ENCODE measurements at regions not wholly inside any gene's neighbourhood (a gene's known extent, or its start where the extent isn't known, plus 50 kb on each side); places are given as distances from the start of the nearest gene placed in this dataset.
"Not testable (repeated sequence)": the region's sequence is repeated elsewhere in the genome, so short reads cannot be mapped to it uniquely, and the experiment has no call there.

DNA sequence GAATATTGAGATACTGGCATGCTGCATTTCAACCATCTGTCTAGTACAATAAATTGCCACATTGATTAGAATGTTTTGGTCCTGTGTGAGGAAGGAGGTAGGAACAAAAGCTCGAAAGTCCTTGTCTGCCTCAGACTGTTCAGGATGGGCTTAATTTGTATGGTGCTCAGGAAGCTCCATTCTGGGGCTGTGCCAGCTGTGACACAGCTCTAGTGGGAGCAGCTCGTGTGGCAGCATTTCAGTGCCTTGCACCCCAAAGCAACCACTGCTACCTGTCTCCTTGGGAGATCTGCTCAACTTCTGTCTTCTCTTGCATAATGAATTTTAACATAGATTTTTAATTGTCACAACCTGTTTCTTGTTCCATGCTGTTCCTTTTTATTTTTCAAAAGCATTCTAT, 144.4 kb upstream of the THUMPD2 start:
- Mint-ChIP-seq H3K27me3 (peaks cover 7% of the 10 kb centered on the region), H3K4me1 (peaks cover 24% of the 10 kb centered on the region), H3K36me3 (ENCODE audit: low read depth) (peaks cover 11% of the 10 kb centered on the region), H3K4me3 (no peak overlapping the region), H3K9me3 (ENCODE audit: low read depth) (no peaks in the 10 kb centered on the region), H3K27ac (peak overlapping the region; percentile 2)
- intact Hi-C loops (cut with DNase I, micrococcal nuclease), result loop anchor here in 1 of 2 experiments (5.0 kb wide), 1 partner anchor 74 kb away; no protein-coding TSS in a partner anchor
- ChIA-PET POLR2A (no interaction called here), CTCF (interaction anchor here (0.7 to 1.7 kb wide), 3 partner anchors 10 to 631 kb away, joined by 3 to 7 read pairs (median 4); no protein-coding TSS in a partner anchor)
- DNase-seq (no peak), ATAC-seq (no peak)

GRCh38 chr2:39922679-39923405, 143.8 kb upstream of the THUMPD2 start:
- Mint-ChIP-seq H3K36me3 (ENCODE audit: low read depth) (peaks cover 11% of the 10 kb centered on the region), H3K9me3 (ENCODE audit: low read depth) (no peaks in the 10 kb centered on the region), H3K27ac (no peak overlapping the region), H3K27me3 (peaks cover 4% of the 10 kb centered on the region), H3K4me1 (peaks cover 29% of the 10 kb centered on the region), H3K4me3 (no peak overlapping the region)
- ChIA-PET CTCF (interaction anchor here (1.6 to 1.7 kb wide), 2 partner anchors 9 to 631 kb away, joined by 4 to 7 read pairs; no protein-coding TSS in a partner anchor), POLR2A (no interaction called here)
- DNase-seq (no peak), ATAC-seq (no peak)
- intact Hi-C loops (cut with DNase I, micrococcal nuclease), result loop anchor here in 1 of 2 experiments (5.0 kb wide), 1 partner anchor 74 kb away; no protein-coding TSS in a partner anchor

DNA sequence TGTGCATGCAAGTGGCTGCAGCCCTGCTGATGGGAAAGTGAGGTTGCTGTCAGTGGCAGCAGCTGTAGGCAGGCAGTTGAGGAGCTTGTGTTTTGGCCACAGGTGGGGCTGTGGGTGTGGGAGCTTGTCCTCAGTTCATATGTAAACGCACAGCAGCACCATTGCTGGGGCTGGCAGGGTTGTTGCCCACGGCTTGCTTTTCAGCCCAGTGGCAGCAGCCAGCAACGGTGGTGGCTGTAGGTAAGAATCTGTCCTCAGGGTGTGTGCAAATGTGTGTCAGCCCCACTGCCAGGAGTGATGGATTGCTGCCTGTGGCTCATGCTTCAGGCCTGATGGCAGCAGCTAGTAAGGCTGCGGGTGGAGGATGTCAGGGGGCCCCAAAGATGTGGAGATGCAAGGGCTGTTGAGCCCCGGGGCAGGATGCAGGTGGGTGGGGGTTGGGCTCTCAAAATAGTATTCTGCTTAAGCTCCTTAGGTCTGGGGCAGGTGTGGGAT, 141.3 kb upstream of the THUMPD2 start:
- peak; percentile 53 for DNase-seq
- intact Hi-C loops (cut with DNase I, micrococcal nuclease), result loop anchor here in 1 of 2 experiments (5.0 kb wide), 1 partner anchor 77 kb away; no protein-coding TSS in a partner anchor
- peaks cover 29% of the 10 kb centered on the region for H3K4me1 Mint-ChIP-seq
- ChIA-PET CTCF (interaction anchor here (0.7 kb wide), 1 partner anchor 149 kb away, joined by 5 read pairs; no protein-coding TSS in a partner anchor), POLR2A (interaction anchor here (0.7 kb wide), 1 partner anchor 279 kb away, joined by 3 read pairs; no protein-coding TSS in a partner anchor)
- H3K36me3 Mint-ChIP-seq (ENCODE audit: low read depth), result peaks cover 3% of the 10 kb centered on the region
- peak overlapping the region; percentile 67 for H3K4me3 Mint-ChIP-seq
- ATAC-seq, result peak; percentile 63
- H3K9me3 Mint-ChIP-seq (ENCODE audit: low read depth), result no peaks in the 10 kb centered on the region
- peaks cover 2% of the 10 kb centered on the region for H3K27me3 Mint-ChIP-seq
- H3K27ac Mint-ChIP-seq, result peak overlapping the region; percentile 35

DNA sequence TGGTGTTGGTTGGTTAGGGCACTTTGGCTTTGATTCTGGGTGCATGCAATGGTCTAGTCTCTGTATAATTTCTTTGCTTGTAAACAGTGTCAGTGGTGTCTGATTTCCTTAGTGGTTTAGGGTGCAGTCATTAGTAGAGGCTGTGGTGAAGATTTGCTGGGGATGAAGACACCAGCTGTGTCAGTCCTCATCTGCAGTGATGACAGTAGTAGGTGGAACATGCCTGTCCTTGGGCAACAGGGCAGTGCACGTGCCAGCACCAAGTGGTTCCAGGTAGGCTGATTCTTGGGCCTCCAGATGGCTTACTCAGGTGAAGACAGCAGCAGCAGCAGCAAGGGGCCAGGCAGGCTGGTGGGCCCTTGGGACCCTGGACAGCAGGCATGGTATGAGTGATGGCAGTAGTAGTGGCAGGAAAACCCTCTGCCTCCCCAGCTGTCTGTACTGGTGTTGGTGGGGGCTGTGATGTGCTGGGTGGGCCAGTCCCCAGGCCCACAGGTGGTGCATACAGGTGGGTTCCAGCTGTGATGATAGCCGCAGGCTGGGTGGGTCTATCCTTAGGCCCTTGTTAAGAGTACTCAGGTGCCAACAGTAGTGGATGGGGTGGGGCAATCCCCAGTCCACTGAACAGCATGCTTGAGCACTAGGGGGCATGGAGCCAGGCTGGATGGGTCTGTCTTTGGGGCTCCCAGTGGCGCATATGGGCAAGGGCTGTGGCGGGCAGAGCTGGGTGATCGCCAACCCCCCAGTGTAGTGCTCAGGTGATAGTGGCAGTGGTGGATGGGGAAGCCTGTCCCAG, 140.7 kb upstream of the THUMPD2 start:
- Mint-ChIP-seq H3K27ac (peak overlapping the region; percentile 35), H3K9me3 (ENCODE audit: low read depth) (no peaks in the 10 kb centered on the region), H3K4me1 (peaks cover 28% of the 10 kb centered on the region), H3K36me3 (ENCODE audit: low read depth) (peaks cover 2% of the 10 kb centered on the region), H3K27me3 (peaks cover 2% of the 10 kb centered on the region), H3K4me3 (peak overlapping the region; percentile 67)
- ChIA-PET POLR2A (interaction anchor here (0.7 kb wide), 1 partner anchor 279 kb away, joined by 3 read pairs; no protein-coding TSS in a partner anchor), CTCF (interaction anchor here (0.7 kb wide), 1 partner anchor 150 kb away, joined by 5 read pairs; no protein-coding TSS in a partner anchor)
- DNase-seq, result peak; percentile 38
- ATAC-seq, result peak; percentile 57
- intact Hi-C loops (cut with DNase I, micrococcal nuclease), result loop anchor here (5.0 to 10.0 kb wide), 5 partner anchors 78 to 1495 kb away; partner anchors contain the start of gene SLC8A1 (in 1 of the 2)

- peak overlapping the region; percentile 35 for H3K27ac Mint-ChIP-seq
- intact Hi-C loops (cut with DNase I, micrococcal nuclease), result loop anchor here (5.0 to 10.0 kb wide), 5 partner anchors 78 to 1496 kb away; partner anchors contain the start of gene SLC8A1 (in 1 of the 2)
- DNase-seq (no peak), ATAC-seq (no peak)
- peak overlapping the region; percentile 67 for H3K4me3 Mint-ChIP-seq
- peaks cover 32% of the 10 kb centered on the region for H3K4me1 Mint-ChIP-seq
- no peaks in the 10 kb centered on the region for H3K9me3 Mint-ChIP-seq (ENCODE audit: low read depth)
- peaks cover 1% of the 10 kb centered on the region for H3K27me3 Mint-ChIP-seq
- POLR2A ChIA-PET, result no interaction called here
- H3K36me3 Mint-ChIP-seq (ENCODE audit: low read depth), result peaks cover 2% of the 10 kb centered on the region
- CTCF ChIA-PET, result interaction anchor here (0.6 kb wide), 1 partner anchor 1924 kb away, joined by 3 read pairs; no protein-coding TSS in a partner anchor
These were observed 139.8 kb upstream of the THUMPD2 start for GRCh38 chr2:39918886-39919285.

DNA sequence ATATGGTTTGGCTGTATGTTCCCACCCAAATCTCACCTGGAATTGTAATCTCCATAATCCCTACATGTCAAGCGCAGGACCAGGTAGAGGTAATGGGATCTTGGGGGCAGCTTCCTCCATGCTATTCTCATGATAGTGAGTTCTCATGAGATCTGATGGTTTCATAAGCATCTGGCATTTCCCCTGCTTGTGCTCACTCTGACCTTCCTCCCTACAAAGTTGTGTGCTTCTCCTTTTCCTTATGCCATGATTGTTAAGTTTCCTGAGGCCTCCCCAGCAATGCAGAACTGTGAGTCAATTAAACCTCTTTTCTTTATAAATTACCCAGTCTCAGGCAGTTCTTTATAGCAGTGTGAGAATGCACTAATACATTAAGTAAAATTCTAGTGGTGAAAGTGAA, 138.3 kb upstream of the THUMPD2 start:
- ATAC-seq; H3K4me3 Mint-ChIP-seq; CTCF ChIA-PET; DNase-seq; H3K36me3 Mint-ChIP-seq (ENCODE audit: low read depth); H3K27me3 Mint-ChIP-seq; POLR2A ChIA-PET; H3K9me3 Mint-ChIP-seq (ENCODE audit: low read depth): not testable (repeated sequence)
- Mint-ChIP-seq H3K4me1 (peaks cover 37% of the 10 kb centered on the region), H3K27ac (peak overlapping the region; percentile 73)
- intact Hi-C loops (cut with DNase I, micrococcal nuclease), result loop anchor here (1.0 to 10.0 kb wide), 6 partner anchors 30 to 1497 kb away; partner anchors contain the start of gene SLC8A1 (in 1 of the 2)

- ATAC-seq (no peak), DNase-seq (no peak)
- Mint-ChIP-seq H3K4me3 (no peak overlapping the region), H3K9me3 (ENCODE audit: low read depth) (no peaks in the 10 kb centered on the region), H3K36me3 (ENCODE audit: low read depth) (no peaks in the 10 kb centered on the region), H3K27me3 (peaks cover 8% of the 10 kb centered on the region), H3K27ac (peak overlapping the region; percentile 6), H3K4me1 (peaks cover 36% of the 10 kb centered on the region)
- POLR2A ChIA-PET, result no interaction called here
- intact Hi-C loops (cut with DNase I, micrococcal nuclease), result loop anchor here (2.0 to 10.0 kb wide), 10 partner anchors 82 to 1868 kb away; partner anchors contain the start of gene SLC8A1 (in 2 of the 2)
- CTCF ChIA-PET, result interaction anchor here (1.0 to 2.5 kb wide), 5 partner anchors 184 to 1868 kb away, joined by 3 to 24 read pairs (median 4); no protein-coding TSS in a partner anchor
These were observed 135.9 kb upstream of the THUMPD2 start for GRCh38 chr2:39914949-39915348.

DNA sequence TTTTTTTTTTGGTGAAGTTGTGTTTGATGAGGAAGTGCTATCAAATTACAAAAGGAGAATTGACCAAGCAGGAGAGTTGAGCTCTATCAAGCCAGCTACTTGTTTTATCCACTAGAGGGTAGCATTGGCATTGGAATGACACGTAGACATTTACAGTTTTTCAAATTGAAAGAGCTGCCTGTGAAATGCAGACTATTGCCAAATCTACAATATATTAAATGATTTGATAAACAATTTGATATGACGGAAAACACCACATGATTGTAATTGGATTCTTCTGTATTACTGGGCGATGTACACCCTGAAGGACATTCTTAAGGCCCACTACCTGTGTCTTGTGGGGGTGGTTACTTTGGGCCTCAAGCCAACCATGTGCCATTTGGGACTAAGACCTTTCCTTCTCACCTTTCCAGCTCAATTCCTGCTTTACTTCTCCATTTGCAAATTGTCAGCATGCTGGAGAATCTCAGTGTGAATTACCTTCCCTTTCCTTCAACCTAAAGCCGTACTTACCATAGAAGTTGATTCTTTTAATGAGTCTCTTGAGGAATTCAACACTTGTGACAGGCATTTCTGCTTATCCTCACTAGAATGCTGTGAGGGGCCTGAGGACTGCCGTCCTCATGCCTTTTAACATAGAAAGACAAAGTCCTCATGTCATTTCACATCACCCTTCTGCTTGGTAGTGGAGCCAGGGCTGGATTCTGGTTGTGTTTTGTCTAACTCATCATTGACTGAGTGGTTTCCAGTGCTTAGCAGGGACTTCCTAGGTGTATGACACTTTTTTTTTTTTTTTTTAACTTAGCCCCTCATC, 134.8 kb upstream of the THUMPD2 start:
- Mint-ChIP-seq H3K27me3 (peaks cover 11% of the 10 kb centered on the region), H3K9me3 (ENCODE audit: low read depth) (no peaks in the 10 kb centered on the region), H3K36me3 (ENCODE audit: low read depth) (no peaks in the 10 kb centered on the region), H3K4me1 (peaks cover 29% of the 10 kb centered on the region), H3K4me3 (no peak overlapping the region), H3K27ac (peak overlapping the region; percentile 67)
- ATAC-seq (peak; percentile 72), DNase-seq (no peak)
- intact Hi-C loops (cut with DNase I, micrococcal nuclease), result loop anchor here (1.0 to 10.0 kb wide), 12 partner anchors 301 to 1869 kb away; partner anchors contain the start of gene SLC8A1 (in 2 of the 2)
- CTCF ChIA-PET, result interaction anchor here (0.6 to 2.5 kb wide), 32 partner anchors 9 to 1870 kb away, joined by 3 to 24 read pairs (median 4); no protein-coding TSS in a partner anchor
- POLR2A ChIA-PET, result interaction anchor here (0.6 kb wide), 1 partner anchor 298 kb away, joined by 3 read pairs; no protein-coding TSS in a partner anchor

GRCh38 chr2:39902103-39902502, 123.0 kb upstream of the THUMPD2 start:
- DNase-seq (peak; percentile 9), ATAC-seq (peak; percentile 98)
- POLR2A ChIA-PET, result no interaction called here
- Mint-ChIP-seq H3K4me1 (peaks cover 3% of the 10 kb centered on the region), H3K27me3 (peaks cover 15% of the 10 kb centered on the region), H3K4me3 (no peak overlapping the region), H3K27ac (peak overlapping the region; percentile 11), H3K36me3 (ENCODE audit: low read depth) (no peaks in the 10 kb centered on the region), H3K9me3 (ENCODE audit: low read depth) (no peaks in the 10 kb centered on the region)
- intact Hi-C loops (cut with DNase I, micrococcal nuclease), result no loop called here
- CTCF ChIA-PET, result interaction anchor here (1.5 kb wide), 1 partner anchor 12 kb away, joined by 4 read pairs; no protein-coding TSS in a partner anchor

DNA sequence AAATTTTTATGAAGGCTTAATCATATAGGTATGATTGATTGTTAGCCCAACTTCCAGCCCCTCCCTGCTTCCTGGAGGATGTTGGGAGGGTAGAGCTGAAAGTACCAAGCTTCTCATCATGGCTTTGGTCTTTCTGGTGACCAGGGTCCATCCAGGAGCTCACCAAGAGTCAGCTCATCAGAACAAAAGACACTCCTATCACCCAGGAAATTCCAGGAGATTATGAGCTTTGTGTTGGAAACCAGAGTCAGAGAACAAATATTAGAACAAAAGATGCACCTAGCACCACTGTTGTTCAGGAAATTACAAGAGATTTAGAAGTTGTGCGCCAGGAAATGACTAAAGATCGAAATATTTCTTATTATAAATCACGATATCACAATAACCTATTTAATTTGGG, 119.9 kb upstream of the THUMPD2 start:
- H3K27ac Mint-ChIP-seq, result no peak overlapping the region
- ChIA-PET POLR2A (no interaction called here), CTCF (interaction anchor here (0.6 to 1.1 kb wide), 2 partner anchors 15 to 413 kb away, joined by 3 to 4 read pairs; no protein-coding TSS in a partner anchor)
- DNase-seq (no peak), ATAC-seq (no peak)
- H3K36me3 Mint-ChIP-seq (ENCODE audit: low read depth), result no peaks in the 10 kb centered on the region
- H3K27me3 Mint-ChIP-seq, result peaks cover 17% of the 10 kb centered on the region
- H3K4me3 Mint-ChIP-seq, result no peak overlapping the region
- peaks cover 3% of the 10 kb centered on the region for H3K4me1 Mint-ChIP-seq
- intact Hi-C loops (cut with DNase I, micrococcal nuclease), result no loop called here
- no peaks in the 10 kb centered on the region for H3K9me3 Mint-ChIP-seq (ENCODE audit: low read depth)

Data from activated CD4-positive, alpha-beta T cell treated with anti-CD3 and anti-CD28 coated beads for 36 hours (primary cell).